ENCODE measurements at regions not wholly inside any gene's neighbourhood (a gene's known extent, or its start where the extent isn't known, plus 50 kb on each side); places are given as distances from the start of the nearest gene placed in this dataset.

GRCh38 chr5:121658221-121658620 is 193.5 kb upstream of the FTMT start:
- TF ChIP-seq POLR2A (IDR thresholded peaks at IDR 0.05; ENCODE audit: low read length) = no peak
- no peak for TF ChIP-seq CTCF (IDR thresholded peaks at IDR 0.05)
- TF ChIP-seq EP300 (IDR thresholded peaks at IDR 0.05) = no peak
- TF ChIP-seq HOXA7 (CRISPR knock-in tag; IDR thresholded peaks at IDR 0.05) = no peak
- no peak for TF ChIP-seq ZFP36 (IDR thresholded peaks at IDR 0.05; ENCODE audit: borderline replicate concordance, partially characterized antibody)
- no peak for TF ChIP-seq SMC3 (IDR thresholded peaks at IDR 0.05)
